Stimulated activated CD8-positive, alpha-beta memory T cell treated with anti-CD3 and anti-CD28 coated beads, Interleukin-7, amount 100 ng/mL, for 1 hour (primary cell): ENCODE measurements at regions not wholly inside any gene's neighbourhood (a gene's known extent, or its start where the extent isn't known, plus 50 kb on each side); places are given as distances from the start of the nearest gene placed in this dataset.
"Not testable (repeated sequence)": the region's sequence is repeated elsewhere in the genome, so short reads cannot be mapped to it uniquely, and the experiment has no call there.

Source experiments
- DNase-seq, 2 donors: peaks; one replicate each; pipeline ENCODE4 v3.0.0-alpha.2; 2020; ENCODE audit warnings: low read depth in 2 of 2

- no peak for DNase-seq
Measured at GRCh38 chr13:67557642-67558241, 327.6 kb upstream of the PCDH9 start.

- no peak for DNase-seq
Measured at GRCh38 chr13:67557118-67557517, 327.0 kb upstream of the PCDH9 start.

GRCh38 chr13:67554746-67555452 is 324.8 kb upstream of the PCDH9 start:
- no peak for DNase-seq

- DNase-seq, result no peak
Measured at GRCh38 chr13:67554286-67554685, 324.1 kb upstream of the PCDH9 start.

- no peak for DNase-seq
Measured at GRCh38 chr13:67549331-67549730, 319.2 kb upstream of the PCDH9 start.

- no peak for DNase-seq
Measured at GRCh38 chr13:67538906-67539305, 308.8 kb upstream of the PCDH9 start.

GRCh38 chr13:67520886-67521285 is 290.8 kb upstream of the PCDH9 start:
- DNase-seq, result no peak

- DNase-seq, result no peak
Measured at GRCh38 chr13:67519356-67519755, 289.2 kb upstream of the PCDH9 start.

GRCh38 chr13:67518785-67519184 is 288.6 kb upstream of the PCDH9 start:
- no peak for DNase-seq

- no peak for DNase-seq
Measured at GRCh38 chr13:67515895-67516294, 285.8 kb upstream of the PCDH9 start.

GRCh38 chr13:67509018-67509417 is 278.9 kb upstream of the PCDH9 start:
- no peak for DNase-seq

GRCh38 chr13:67508275-67508674 is 278.1 kb upstream of the PCDH9 start:
- DNase-seq, result not testable (repeated sequence)

- DNase-seq, result no peak
Measured at GRCh38 chr13:67506407-67506806, 276.3 kb upstream of the PCDH9 start.

GRCh38 chr13:67505376-67505775 is 275.2 kb upstream of the PCDH9 start:
- no peak for DNase-seq

- no peak for DNase-seq
Measured at GRCh38 chr13:67498948-67499347, 268.8 kb upstream of the PCDH9 start.

GRCh38 chr13:67493835-67494234 is 263.7 kb upstream of the PCDH9 start:
- no peak for DNase-seq

GRCh38 chr13:67489016-67489415 is 258.9 kb upstream of the PCDH9 start:
- DNase-seq, result no peak

GRCh38 chr13:67481445-67481844 is 251.3 kb upstream of the PCDH9 start:
- DNase-seq, result no peak

- DNase-seq, result no peak
Measured at GRCh38 chr13:67474115-67474514, 244.0 kb upstream of the PCDH9 start.

GRCh38 chr13:67469623-67470022 is 239.5 kb upstream of the PCDH9 start:
- DNase-seq, result no peak

GRCh38 chr13:67466569-67466968 is 236.4 kb upstream of the PCDH9 start:
- no peak for DNase-seq

GRCh38 chr13:67464154-67464553 is 234.0 kb upstream of the PCDH9 start:
- no peak for DNase-seq

GRCh38 chr13:67462098-67462497 is 232.0 kb upstream of the PCDH9 start:
- no peak for DNase-seq

GRCh38 chr13:67452526-67452925 is 222.4 kb upstream of the PCDH9 start:
- not testable (repeated sequence) for DNase-seq
